ENCODE measurements at regions not wholly inside any gene's neighbourhood (a gene's known extent, or its start where the extent isn't known, plus 50 kb on each side); places are given as distances from the start of the nearest gene placed in this dataset.

- Histone ChIP-seq H3K9me2 (replicated peaks; ENCODE audit: low read depth, low read length) (no peaks in the 10 kb centered on the region), H4K20me1 (ENCODE audit: insufficient read depth, low read length, poor library complexity, severe bottlenecking) (no peaks in the 10 kb centered on the region), H3K9me3 (ENCODE audit: insufficient read depth, low read depth, low read length) (no peaks in the 10 kb centered on the region), H2AFZ (ENCODE audit: low read length) (no peak overlapping the region), H3K27me3 (ENCODE audit: insufficient read depth, low read length, poor library complexity, severe bottlenecking) (no peaks in the 10 kb centered on the region), H3K4me2 (ENCODE audit: low read depth, low read length, poor library complexity, severe bottlenecking) (no peak overlapping the region), H3K36me3 (ENCODE audit: insufficient read depth, low read length) (no peaks in the 10 kb centered on the region), H3K79me2 (ENCODE audit: insufficient read depth, low read length) (no peaks in the 10 kb centered on the region), H3K4me3 (ENCODE audit: low read length, poor library complexity, severe bottlenecking) (no peak overlapping the region), H3K9ac (ENCODE audit: low read depth, low read length, poor library complexity, severe bottlenecking) (no peak overlapping the region), H3K4me1 (ENCODE audit: insufficient read depth, low read length, poor library complexity, severe bottlenecking) (no peaks in the 10 kb centered on the region), H3F3A (ENCODE audit: low read depth) (no peaks in the 10 kb centered on the region)
- no peak for TF ChIP-seq EZH2phosphoT487 (IDR thresholded peaks at IDR 0.05; ENCODE audit: borderline replicate concordance)
Observed at GRCh38 chr5:136510481-136510880, 145.1 kb upstream of the TRPC7 start.

GRCh38 chr5:136506131-136506530 lies 140.8 kb upstream of the TRPC7 start:
- H3K4me1 ChIP-seq (ENCODE audit: insufficient read depth, low read length, poor library complexity, severe bottlenecking): no peaks in the 10 kb centered on the region
- TF ChIP-seq CTCF (conservative IDR thresholded peaks at IDR 0.05; ENCODE audit: low read length) (no peak), EZH2phosphoT487 (IDR thresholded peaks at IDR 0.05; ENCODE audit: borderline replicate concordance) (no peak)
- H3K4me3 ChIP-seq (ENCODE audit: low read length, poor library complexity, severe bottlenecking): no peak overlapping the region
- no peaks in the 10 kb centered on the region for H3K9me3 ChIP-seq (ENCODE audit: insufficient read depth, low read depth, low read length)
- no peaks in the 10 kb centered on the region for H3K79me2 ChIP-seq (ENCODE audit: insufficient read depth, low read length)
- no peaks in the 10 kb centered on the region for H4K20me1 ChIP-seq (ENCODE audit: insufficient read depth, low read length, poor library complexity, severe bottlenecking)
- H2AFZ ChIP-seq (ENCODE audit: low read length): no peak overlapping the region
- H3K36me3 ChIP-seq (ENCODE audit: insufficient read depth, low read length): no peaks in the 10 kb centered on the region
- no peaks in the 10 kb centered on the region for H3K27me3 ChIP-seq (ENCODE audit: insufficient read depth, low read length, poor library complexity, severe bottlenecking)
- no peaks in the 10 kb centered on the region for H3K9me2 ChIP-seq (replicated peaks; ENCODE audit: low read depth, low read length)
- no peaks in the 10 kb centered on the region for H3F3A ChIP-seq (ENCODE audit: low read depth)
- H3K4me2 ChIP-seq (ENCODE audit: low read depth, low read length, poor library complexity, severe bottlenecking): no peak overlapping the region
- no peak overlapping the region for H3K9ac ChIP-seq (ENCODE audit: low read depth, low read length, poor library complexity, severe bottlenecking)

- Histone ChIP-seq H3K36me3 (ENCODE audit: insufficient read depth, low read length) (no peaks in the 10 kb centered on the region), H3K79me2 (ENCODE audit: insufficient read depth, low read length) (no peaks in the 10 kb centered on the region), H3K9me3 (ENCODE audit: insufficient read depth, low read depth, low read length) (no peaks in the 10 kb centered on the region), H3K4me2 (ENCODE audit: low read depth, low read length, poor library complexity, severe bottlenecking) (no peak overlapping the region), H3F3A (ENCODE audit: low read depth) (no peaks in the 10 kb centered on the region), H3K4me1 (ENCODE audit: insufficient read depth, low read length, poor library complexity, severe bottlenecking) (no peaks in the 10 kb centered on the region), H4K20me1 (ENCODE audit: insufficient read depth, low read length, poor library complexity, severe bottlenecking) (no peaks in the 10 kb centered on the region), H3K4me3 (ENCODE audit: low read length, poor library complexity, severe bottlenecking) (no peak overlapping the region), H2AFZ (ENCODE audit: low read length) (no peak overlapping the region), H3K9ac (ENCODE audit: low read depth, low read length, poor library complexity, severe bottlenecking) (no peak overlapping the region), H3K9me2 (replicated peaks; ENCODE audit: low read depth, low read length) (no peaks in the 10 kb centered on the region), H3K27me3 (ENCODE audit: insufficient read depth, low read length, poor library complexity, severe bottlenecking) (no peaks in the 10 kb centered on the region)
- TF ChIP-seq EZH2phosphoT487 (IDR thresholded peaks at IDR 0.05; ENCODE audit: borderline replicate concordance) (no peak), CTCF (conservative IDR thresholded peaks at IDR 0.05; ENCODE audit: low read length) (no peak)
Observed at GRCh38 chr5:136501133-136501532, 135.8 kb upstream of the TRPC7 start.

- H2AFZ ChIP-seq (ENCODE audit: low read length): no peak overlapping the region
- no peaks in the 10 kb centered on the region for H4K20me1 ChIP-seq (ENCODE audit: insufficient read depth, low read length, poor library complexity, severe bottlenecking)
- no peaks in the 10 kb centered on the region for H3K79me2 ChIP-seq (ENCODE audit: insufficient read depth, low read length)
- no peak for TF ChIP-seq EZH2phosphoT487 (IDR thresholded peaks at IDR 0.05; ENCODE audit: borderline replicate concordance)
- TF ChIP-seq CTCF (conservative IDR thresholded peaks at IDR 0.05; ENCODE audit: low read length): no peak
- no peaks in the 10 kb centered on the region for H3K4me1 ChIP-seq (ENCODE audit: insufficient read depth, low read length, poor library complexity, severe bottlenecking)
- no peaks in the 10 kb centered on the region for H3K9me3 ChIP-seq (ENCODE audit: insufficient read depth, low read depth, low read length)
- H3K4me3 ChIP-seq (ENCODE audit: low read length, poor library complexity, severe bottlenecking): no peak overlapping the region
- H3K4me2 ChIP-seq (ENCODE audit: low read depth, low read length, poor library complexity, severe bottlenecking): no peak overlapping the region
- no peaks in the 10 kb centered on the region for H3F3A ChIP-seq (ENCODE audit: low read depth)
- H3K9me2 ChIP-seq (replicated peaks; ENCODE audit: low read depth, low read length): no peaks in the 10 kb centered on the region
- no peak overlapping the region for H3K9ac ChIP-seq (ENCODE audit: low read depth, low read length, poor library complexity, severe bottlenecking)
- no peaks in the 10 kb centered on the region for H3K27me3 ChIP-seq (ENCODE audit: insufficient read depth, low read length, poor library complexity, severe bottlenecking)
- no peaks in the 10 kb centered on the region for H3K36me3 ChIP-seq (ENCODE audit: insufficient read depth, low read length)
Observed at GRCh38 chr5:136492587-136492986, 127.2 kb upstream of the TRPC7 start.

Data from Loucy (cell line).